Hematopoietic multipotent progenitor cell treated with erythropoietin and hydrocortisone succinate and interleukin-3 and kit ligand, for 6 days (in vitro differentiated cells): ENCODE measurements at regions not wholly inside any gene's neighbourhood (a gene's known extent, or its start where the extent isn't known, plus 50 kb on each side); places are given as distances from the start of the nearest gene placed in this dataset.
A peak's percentile ranks its signal among the peaks of the same experiment; 100 is the strongest.

Experiments
- DNase-seq: peaks from one replicate; pipeline ENCODE4 v3.0.0-alpha.2; 2015

GRCh38 chr13:76160961-76161925, 525.1 kb downstream of the LMO7 start:
- peak; percentile 67 for DNase-seq

GRCh38 chr13:76160506-76160905, 524.4 kb downstream of the LMO7 start:
- DNase-seq: no peak

GRCh38 chr13:76157926-76158325, 521.8 kb downstream of the LMO7 start:
- no peak for DNase-seq

GRCh38 chr13:76153239-76153638, 517.1 kb downstream of the LMO7 start:
- no peak for DNase-seq

DNA sequence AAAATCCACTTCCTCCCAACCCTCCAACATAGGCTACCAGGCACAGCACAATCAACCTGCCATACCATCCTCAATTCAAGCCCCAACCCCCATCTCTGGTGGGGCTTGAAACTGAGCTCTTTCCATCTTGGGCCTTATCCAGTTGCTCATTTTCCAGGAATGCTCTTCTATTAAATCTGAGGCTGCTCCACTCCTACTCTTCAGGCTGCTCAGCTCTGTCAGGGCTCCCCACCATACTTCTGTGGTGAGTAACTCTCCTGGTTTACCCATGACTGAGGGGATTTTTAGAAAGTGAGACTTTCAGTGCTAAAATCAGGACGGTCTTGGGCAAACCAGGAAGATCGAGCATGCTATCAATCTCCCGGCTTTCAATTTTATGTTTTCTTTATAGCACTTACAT, 512.8 kb downstream of the LMO7 start:
- no peak for DNase-seq

DNA sequence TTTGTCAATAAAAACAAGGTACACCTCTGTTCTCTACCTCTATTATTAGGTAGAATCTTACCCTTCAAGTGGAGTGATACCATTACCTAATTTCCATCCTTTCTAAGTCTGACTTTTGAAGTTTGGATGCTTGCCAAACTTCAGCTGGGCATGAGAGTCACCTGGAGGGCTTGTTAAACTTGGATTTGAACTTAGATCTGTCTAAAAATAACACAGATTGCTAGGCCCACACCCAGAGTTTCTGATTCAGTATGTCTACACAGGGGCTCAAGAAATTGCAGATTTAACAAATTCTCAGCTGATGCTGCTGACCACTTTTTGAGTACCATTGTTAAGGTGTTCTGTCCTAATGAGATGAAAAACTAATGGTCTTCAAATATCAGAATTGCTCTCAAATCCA, 512.2 kb downstream of the LMO7 start:
- no peak for DNase-seq

GRCh38 chr13:76132532-76132931, 496.4 kb downstream of the LMO7 start:
- no peak for DNase-seq

DNA sequence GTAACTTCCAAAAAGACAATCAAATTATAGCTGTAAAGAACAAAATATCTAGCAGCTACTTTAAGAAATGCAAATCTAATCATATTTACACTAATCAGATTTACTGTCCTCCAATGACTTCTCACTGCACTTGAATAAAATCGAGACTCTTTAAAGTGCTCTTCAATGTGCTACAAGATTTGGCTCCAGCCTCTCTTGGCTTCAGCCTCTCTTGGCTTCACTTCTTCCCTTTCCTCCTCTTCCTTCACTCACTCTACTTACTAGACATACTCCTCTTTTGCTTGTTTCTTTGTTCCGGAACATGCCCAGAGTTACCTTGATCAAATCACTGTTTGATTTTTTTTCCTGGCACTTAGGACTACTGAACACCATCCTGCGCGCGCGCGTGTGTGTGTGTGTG, 495.4 kb downstream of the LMO7 start:
- DNase-seq: no peak

- no peak for DNase-seq
Measured at GRCh38 chr13:76129305-76130000, 493.3 kb downstream of the LMO7 start.

DNA sequence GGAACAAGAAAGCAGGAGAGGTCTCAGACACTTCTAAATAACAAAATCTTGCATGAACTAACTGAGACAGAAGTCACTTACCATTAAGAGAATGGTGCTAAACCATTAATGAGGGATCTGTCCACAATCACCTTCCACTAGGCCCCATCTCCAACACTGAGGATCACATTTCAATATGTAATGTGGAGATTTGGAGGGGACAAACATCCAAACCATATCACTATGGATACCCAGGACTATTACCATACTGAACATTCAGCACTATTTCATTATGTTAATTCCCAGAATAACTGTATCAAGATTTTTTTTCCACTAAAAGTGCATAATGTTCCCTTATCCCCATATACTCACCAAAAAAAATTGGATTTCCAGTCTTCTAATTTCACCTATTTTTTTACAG, 491.8 kb downstream of the LMO7 start:
- DNase-seq: no peak

DNA sequence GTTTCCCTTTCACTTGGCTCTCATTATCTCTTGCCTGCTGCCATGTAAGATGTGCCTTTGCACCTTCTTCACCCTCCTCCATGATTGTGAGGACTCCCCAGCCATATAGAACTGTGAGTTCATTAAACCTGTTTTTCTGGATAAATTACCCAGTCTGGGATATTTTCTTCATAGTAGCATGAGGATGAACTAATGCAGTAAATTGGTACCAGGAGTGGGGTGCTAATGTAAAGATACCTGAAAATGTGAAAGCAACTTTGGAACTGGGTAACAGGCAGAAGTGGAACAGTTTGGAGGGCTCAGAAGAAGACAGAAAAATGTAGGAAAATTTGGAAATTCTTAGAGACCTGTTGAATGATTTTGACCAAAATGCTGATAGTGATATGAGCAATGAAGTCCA, 487.4 kb downstream of the LMO7 start:
- no peak for DNase-seq

GRCh38 chr13:76116751-76117360, 480.7 kb downstream of the LMO7 start:
- no peak for DNase-seq

DNA sequence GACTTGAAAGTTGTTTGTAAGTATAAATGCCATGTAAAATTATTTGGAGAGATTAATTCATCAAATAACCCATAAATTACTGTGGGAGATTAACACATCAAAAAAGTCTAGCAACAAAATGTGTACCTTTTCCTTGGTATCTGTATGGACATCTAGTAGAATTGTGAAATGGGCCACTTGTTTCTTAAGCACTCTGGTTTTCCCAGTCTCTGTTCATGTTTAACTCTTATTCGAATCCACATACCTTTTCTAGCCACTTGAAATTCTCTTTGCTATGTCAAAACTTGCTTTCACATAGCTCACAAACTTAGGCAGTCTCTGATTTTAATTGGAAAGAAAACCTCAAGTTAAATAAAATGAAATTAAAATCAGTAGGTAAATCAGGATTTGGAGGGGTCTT, 470.6 kb downstream of the LMO7 start:
- DNase-seq: no peak

DNA sequence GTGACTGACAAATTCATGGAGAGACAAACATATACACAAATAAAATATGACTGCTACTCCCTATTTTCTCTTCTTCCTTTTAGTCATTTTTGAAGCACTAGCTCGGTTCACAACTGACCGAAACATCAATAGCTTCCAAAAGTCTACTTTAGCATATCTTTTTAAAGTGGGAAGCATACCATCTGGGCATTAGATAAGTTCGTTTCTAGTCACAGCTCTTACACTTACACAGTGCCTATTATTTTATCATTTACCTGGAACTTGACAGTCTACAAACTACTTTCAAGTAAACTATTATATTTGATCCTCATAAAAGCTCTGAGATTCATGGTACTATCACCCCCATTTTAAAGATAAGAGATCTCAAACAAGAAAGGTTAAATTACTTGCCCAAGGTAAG, 458.5 kb downstream of the LMO7 start:
- DNase-seq: no peak

DNA sequence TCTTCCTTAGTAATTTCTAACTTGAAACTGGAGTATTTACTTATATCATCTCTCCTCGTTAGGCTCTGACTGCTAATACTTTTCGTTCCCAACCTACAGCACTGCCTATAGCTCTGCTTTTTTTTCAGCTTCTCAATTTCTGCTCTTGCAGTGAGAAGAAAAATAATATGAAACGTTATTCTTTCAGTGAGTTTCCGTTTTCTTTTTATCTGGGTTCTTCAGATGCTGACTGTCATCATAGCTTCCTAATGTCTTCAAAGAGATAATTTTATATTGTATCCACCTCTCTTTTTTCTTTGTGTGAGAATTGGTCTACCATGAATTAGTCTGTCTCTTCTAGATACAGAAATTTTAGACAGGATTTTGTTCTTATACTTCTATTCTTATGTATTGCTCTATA, 454.9 kb downstream of the LMO7 start:
- DNase-seq: peak; percentile 43

- no peak for DNase-seq
Measured at GRCh38 chr13:76086729-76087128, 450.6 kb downstream of the LMO7 start.

DNA sequence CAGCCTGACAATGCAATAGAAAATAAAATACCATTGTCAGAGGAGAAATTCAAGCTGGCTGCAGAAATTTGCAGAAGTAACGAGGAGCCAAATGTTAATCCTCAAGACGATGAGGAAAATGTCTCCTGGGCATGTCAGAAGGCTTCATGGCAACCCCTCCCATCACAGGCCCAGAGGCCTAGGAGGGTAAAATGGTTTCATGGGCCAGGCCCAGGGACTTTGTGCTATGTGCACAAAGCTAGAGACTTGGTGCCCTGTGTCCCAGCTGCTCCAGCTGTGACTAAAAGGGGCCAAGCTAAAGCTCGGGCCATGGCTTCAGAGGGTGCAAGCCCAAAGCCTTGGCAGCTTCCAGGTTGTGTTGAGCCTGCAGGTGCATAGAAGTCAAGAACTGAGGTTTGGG, 431.7 kb downstream of the LMO7 start:
- DNase-seq: no peak

GRCh38 chr13:76053181-76053580, 417.1 kb downstream of the LMO7 start:
- DNase-seq: no peak

GRCh38 chr13:76049376-76049746, 413.2 kb downstream of the LMO7 start:
- DNase-seq: no peak

GRCh38 chr13:76048675-76049375, 412.7 kb downstream of the LMO7 start:
- DNase-seq: no peak

- DNase-seq: no peak
Measured at GRCh38 chr13:76048131-76048530, 412.0 kb downstream of the LMO7 start.

GRCh38 chr13:76043874-76044273, 407.7 kb downstream of the LMO7 start:
- DNase-seq: no peak
